D721Med (cell line): ENCODE measurements at regions not wholly inside any gene's neighbourhood (a gene's known extent, or its start where the extent isn't known, plus 50 kb on each side); places are given as distances from the start of the nearest gene placed in this dataset.
"Not testable (repeated sequence)": the region's sequence is repeated elsewhere in the genome, so short reads cannot be mapped to it uniquely, and the experiment has no call there.

Experiments used
- DNase-seq: peaks from one replicate; pipeline ENCODE4 v3.0.0; 2011; ENCODE audit warnings: low spot score; ENCODE audit not compliant: insufficient read length
- FAIRE-seq: peaks from 2 replicates; lab custom pipeline; 2011; peaks lifted over from hg19 to GRCh38; lab: Jason Lieb, UNC
- CTCF ChIP-seq: IDR thresholded peaks from 2 replicates; pipeline ENCODE4 v1.5.1; 2012; ENCODE audit warnings: mild to moderate bottlenecking, control low read depth; ENCODE audit not compliant: insufficient read depth; ENCODE audit errors: missing control alignments

GRCh38 chr11:34001557-34002064 lies 49.9 kb upstream of the CAPRIN1 start:
- FAIRE-seq (no peak), DNase-seq (no peak)
- no peak for TF ChIP-seq CTCF

GRCh38 chr11:33999393-33999792 lies 52.1 kb upstream of the CAPRIN1 start:
- FAIRE-seq (no peak), DNase-seq (no peak)
- no peak for TF ChIP-seq CTCF

- DNase-seq (no peak), FAIRE-seq (no peak)
- no peak for TF ChIP-seq CTCF
Observed at GRCh38 chr11:33997584-33998251, 53.8 kb upstream of the CAPRIN1 start.

GRCh38 chr11:33996498-33997454 lies 54.8 kb upstream of the CAPRIN1 start:
- no peak for FAIRE-seq
- peak; percentile 73 for TF ChIP-seq CTCF

GRCh38 chr11:33994937-33995336 lies 56.6 kb upstream of the CAPRIN1 start:
- FAIRE-seq: no peak
- TF ChIP-seq CTCF: no peak
- no peak for DNase-seq

More at GRCh38 chr11:33996498-33997454, 54.8 kb upstream of the CAPRIN1 start:
- no peak for DNase-seq

DNA sequence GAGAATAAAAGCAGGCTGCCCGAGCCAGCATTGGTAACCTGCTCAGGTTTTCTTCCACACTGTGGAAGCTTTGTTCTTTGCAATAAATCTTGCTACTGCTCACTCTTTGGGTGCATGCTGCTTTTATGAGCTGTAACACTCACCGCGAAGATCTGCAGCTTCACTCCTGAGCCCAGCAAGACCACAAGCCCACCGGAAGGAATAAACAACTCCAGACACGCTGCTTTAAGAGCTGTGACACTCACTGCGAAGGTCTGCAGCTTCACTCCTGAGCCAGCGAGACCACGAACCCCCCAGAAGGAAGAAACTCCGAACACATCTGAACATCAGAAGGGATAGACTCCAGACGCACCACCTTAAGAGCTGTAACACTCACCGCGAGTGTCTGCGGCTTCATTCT lies 60.4 kb upstream of the CAPRIN1 start:
- FAIRE-seq, DNase-seq: not testable (repeated sequence)

DNA sequence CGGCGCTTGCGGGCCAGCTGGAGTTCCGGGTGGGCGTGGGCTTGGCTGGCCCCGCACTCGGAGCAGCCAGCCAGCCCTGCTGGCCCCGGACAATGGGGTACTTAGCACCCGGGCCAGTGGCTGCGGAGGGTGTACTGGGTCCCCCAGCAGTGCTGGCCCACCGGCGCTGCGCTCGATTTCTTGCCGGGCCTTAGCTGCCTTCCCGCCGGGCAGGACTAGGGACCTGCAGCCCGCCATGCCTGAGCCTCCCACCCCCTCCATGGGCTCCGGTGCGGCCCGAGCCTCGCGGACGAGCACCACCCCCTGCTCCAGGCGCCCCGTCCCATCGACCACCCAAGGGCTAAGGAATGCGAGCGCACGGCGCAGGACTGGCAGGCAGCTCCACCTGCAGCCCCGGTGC lies 61.4 kb upstream of the CAPRIN1 start:
- not testable (repeated sequence) for FAIRE-seq, DNase-seq

DNA sequence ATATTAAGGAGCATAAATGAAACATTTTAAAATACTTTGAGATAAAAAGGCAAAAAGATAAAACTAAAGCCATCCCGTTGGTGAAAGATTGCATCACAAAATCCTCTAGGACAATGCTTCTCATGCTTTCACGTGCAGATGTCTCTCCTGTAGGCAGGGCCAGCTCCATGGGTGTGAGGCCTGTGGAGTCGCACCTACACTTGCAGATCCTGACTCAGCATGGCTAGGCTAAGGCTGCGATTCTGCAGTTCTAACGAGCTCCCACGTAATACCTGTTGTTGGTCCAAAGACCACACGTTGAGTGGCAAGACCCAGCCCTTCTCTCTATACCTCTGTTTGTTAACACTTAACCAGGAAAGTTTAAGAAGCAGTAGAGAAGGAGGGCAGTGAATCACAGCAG lies 62.1 kb upstream of the CAPRIN1 start:
- DNase-seq (no peak), FAIRE-seq (no peak)
- no peak for TF ChIP-seq CTCF
